HG02678 (cell line): ENCODE measurements at regions not wholly inside any gene's neighbourhood (a gene's known extent, or its start where the extent isn't known, plus 50 kb on each side); places are given as distances from the start of the nearest gene placed in this dataset.
"Not testable (repeated sequence)": the region's sequence is repeated elsewhere in the genome, so short reads cannot be mapped to it uniquely, and the experiment has no call there.

Experiments
- ATAC-seq: cut with Tn5 transposase; IDR thresholded peaks from one replicate; pipeline ENCODE4 v1.9.1; 2021; ENCODE audit warnings: mild to moderate bottlenecking, moderate library complexity; ENCODE audit not compliant: unreplicated experiment

GRCh38 chr3:195974281-195974680, 65.9 kb upstream of the TNK2 start:
- not testable (repeated sequence) for ATAC-seq

DNA sequence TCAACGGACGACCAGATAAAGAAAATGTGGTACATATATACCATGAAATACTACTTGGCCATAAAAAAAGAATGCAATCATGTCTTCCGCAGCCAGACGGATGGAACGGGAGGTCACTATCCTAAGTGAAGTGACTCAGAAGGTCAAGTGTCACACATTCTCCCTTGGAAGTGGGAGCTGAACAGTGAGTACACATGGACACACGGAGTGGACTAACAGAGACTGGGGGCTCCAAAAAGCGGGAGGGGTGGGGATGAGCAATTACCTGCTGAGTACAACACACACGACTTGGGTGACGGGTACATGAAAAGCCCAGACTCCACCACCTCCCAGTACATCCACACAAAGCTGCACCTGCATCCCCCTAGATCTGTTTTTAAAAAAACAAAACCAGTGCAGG, 62.5 kb upstream of the TNK2 start:
- not testable (repeated sequence) for ATAC-seq

DNA sequence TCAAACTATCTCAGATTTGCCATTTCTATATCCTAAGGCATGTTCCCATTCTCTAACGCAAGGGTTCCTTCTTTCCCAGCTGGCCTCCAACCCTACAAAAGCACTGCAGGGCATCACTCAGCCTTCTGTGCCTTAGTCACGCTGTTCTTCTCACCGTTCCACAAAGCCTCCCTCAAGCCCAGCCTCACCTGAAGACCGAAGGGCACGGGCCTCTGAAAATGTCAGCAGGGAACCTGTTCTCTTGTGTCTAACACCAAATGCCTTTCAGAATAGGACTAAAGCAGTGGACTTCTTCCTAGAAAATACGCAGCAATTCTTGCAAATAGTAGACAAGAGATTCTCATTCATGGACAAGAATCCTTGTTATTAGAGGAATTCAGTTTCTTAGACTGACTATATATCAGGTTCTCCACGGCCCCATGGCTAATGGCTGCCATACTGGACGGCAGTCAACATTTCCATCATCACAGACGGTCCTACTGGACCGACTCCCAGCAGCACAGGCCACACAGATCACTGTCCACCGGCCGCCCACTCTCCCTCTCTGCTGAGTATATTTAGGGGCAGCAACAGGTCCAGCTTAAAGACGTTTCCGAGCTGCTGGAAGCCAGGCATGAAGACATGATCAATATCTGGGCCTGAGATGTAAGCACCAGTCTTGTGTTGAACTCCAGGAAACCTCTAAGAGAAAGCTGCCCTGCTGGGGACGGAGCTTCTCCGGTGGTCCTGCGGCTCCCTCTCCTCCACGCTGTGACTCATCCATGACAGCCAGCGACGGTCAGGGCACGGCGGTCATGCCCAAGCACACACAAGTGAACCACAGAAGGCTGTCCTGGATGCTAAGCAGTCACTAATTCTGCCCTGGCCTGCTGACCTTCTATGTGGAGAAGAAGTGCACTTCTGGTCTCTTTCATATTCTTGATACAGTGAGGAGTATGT, 61.8 kb upstream of the TNK2 start:
- ATAC-seq, result not testable (repeated sequence)

GRCh38 chr3:195969341-195969740, 61.0 kb upstream of the TNK2 start:
- ATAC-seq, result not testable (repeated sequence)

DNA sequence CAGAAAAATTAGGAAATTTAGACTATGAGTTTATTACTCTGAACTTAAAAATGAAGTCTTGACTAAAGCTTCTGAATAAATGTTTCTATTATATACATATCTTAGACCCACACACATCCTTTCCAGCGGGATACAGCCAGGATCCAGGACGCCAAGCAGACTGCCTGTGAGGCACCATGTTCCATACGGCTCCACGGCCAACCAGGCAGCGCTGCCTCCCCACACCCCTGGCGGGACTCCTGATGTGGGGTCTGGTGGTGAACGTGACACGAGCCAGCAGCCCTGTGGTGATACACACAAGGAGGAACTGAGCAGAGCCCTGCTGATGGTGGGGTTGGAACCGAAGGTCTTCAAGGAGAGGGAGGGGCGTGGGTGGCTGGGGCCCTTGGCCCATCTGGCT, 59.8 kb upstream of the TNK2 start:
- not testable (repeated sequence) for ATAC-seq

- not testable (repeated sequence) for ATAC-seq
These were observed 59.0 kb upstream of the TNK2 start for GRCh38 chr3:195967387-195967720.

DNA sequence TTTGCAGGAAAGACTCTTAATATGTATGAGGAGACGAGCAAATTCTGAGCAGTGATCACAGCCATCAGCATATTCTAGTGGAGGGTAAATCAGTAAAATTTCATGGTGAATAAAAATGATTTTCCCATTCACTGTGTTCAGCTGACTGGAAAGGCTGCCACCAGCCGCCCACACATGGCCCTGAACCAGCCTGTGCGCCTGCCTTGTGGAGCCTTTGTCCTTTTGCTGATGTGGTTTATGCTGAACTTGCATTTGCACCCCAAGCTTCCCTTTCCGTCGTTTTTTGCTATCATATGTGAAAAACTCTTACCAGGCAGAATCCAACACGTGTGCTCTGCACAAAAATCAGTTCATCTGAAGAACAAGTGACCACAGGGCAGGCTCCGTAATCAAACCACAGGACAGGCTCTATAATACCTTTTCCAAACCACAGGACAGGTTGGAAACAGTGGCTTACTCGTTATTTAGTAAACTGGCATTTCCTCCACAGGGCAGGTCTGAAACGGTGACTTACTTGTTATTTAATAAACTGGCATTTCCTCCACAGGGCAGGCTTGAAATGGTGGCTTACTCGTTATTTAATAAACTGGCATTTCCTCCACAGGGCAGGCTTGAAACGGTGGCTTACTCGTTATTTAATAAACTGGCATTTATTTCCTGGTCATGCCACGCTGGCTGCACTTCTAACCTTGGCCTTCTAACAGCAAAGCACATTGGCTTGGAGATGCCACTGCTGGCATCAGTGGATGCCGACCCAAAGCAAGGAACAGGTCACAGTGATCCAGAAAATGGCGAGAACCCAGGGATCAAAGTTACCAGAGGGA, 58.4 kb upstream of the TNK2 start:
- not testable (repeated sequence) for ATAC-seq

DNA sequence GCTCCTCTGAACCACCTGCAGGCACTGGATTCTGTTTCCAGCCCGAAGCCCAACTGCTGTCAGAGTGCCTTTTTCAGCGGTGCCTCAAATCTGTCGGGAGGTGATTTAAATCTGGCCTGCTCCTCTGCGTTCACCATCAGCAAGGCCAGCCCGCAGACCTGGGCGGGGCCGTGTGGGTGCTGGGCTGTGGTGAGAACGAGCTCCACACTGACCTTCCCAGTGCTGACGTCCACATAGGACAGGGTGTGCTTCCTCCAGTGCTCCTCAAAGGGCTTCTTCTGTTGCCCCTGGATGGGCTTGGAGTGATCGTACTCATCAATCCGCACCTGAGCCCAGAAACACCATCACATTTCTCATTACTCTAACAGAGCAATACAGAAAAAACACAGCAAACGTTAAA, 56.9 kb upstream of the TNK2 start:
- not testable (repeated sequence) for ATAC-seq

- ATAC-seq, result not testable (repeated sequence)
These were observed 56.2 kb upstream of the TNK2 start for GRCh38 chr3:195964318-195965107.

GRCh38 chr3:195962222-195962621, 53.9 kb upstream of the TNK2 start:
- not testable (repeated sequence) for ATAC-seq

- not testable (repeated sequence) for ATAC-seq
These were observed 52.8 kb upstream of the TNK2 start for GRCh38 chr3:195960971-195961775.

DNA sequence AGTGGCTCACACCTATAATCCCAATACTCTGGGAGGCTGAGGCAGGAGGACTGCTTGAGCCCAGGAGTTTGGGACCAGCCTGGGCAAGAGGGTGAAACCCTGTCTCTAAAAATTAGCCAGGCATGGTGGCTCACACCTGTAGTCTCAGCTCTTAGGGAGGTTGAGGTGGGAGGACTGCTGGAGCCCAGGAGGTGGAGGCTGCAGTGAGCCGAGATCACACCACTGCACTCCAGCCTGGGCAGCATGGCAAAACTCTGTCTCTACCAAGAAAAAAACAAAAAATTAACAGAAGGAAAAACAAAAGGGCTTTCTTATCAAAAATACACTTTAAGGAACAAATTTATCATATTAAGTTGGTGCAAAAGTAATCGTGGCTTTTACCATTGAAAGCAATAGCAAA, 51.8 kb upstream of the TNK2 start:
- ATAC-seq, result not testable (repeated sequence)

GRCh38 chr3:195959367-195960157, 51.2 kb upstream of the TNK2 start:
- ATAC-seq, result not testable (repeated sequence)

DNA sequence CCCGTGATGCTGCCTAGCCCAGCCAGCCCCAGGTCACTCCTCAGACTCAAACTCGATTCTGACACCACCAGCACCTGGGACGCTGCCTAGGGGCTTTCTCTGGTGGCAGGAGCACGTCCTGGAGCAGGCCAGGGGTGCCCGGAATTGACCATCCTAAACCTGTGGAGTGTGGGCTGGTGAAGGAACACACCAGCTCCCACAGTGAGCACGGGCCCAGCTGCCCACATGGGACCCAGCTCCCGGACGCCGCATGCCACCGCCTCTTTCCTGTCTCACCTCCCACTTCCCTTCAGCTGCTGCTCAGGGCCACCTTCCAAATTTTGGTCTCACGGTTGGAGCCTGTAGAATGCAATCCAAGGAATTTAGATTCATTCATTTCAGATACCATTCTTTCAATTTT, 50.4 kb upstream of the TNK2 start:
- ATAC-seq, result not testable (repeated sequence)
